Myocyte (in vitro differentiated cells): ENCODE measurements at regions not wholly inside any gene's neighbourhood (a gene's known extent, or its start where the extent isn't known, plus 50 kb on each side); places are given as distances from the start of the nearest gene placed in this dataset.
"Not testable (repeated sequence)": the region's sequence is repeated elsewhere in the genome, so short reads cannot be mapped to it uniquely, and the experiment has no call there.

Experiments
- DNase-seq: peaks from one replicate; pipeline ENCODE4 v3.0.0-alpha.2; 2012; ENCODE audit warnings: low read depth

DNA sequence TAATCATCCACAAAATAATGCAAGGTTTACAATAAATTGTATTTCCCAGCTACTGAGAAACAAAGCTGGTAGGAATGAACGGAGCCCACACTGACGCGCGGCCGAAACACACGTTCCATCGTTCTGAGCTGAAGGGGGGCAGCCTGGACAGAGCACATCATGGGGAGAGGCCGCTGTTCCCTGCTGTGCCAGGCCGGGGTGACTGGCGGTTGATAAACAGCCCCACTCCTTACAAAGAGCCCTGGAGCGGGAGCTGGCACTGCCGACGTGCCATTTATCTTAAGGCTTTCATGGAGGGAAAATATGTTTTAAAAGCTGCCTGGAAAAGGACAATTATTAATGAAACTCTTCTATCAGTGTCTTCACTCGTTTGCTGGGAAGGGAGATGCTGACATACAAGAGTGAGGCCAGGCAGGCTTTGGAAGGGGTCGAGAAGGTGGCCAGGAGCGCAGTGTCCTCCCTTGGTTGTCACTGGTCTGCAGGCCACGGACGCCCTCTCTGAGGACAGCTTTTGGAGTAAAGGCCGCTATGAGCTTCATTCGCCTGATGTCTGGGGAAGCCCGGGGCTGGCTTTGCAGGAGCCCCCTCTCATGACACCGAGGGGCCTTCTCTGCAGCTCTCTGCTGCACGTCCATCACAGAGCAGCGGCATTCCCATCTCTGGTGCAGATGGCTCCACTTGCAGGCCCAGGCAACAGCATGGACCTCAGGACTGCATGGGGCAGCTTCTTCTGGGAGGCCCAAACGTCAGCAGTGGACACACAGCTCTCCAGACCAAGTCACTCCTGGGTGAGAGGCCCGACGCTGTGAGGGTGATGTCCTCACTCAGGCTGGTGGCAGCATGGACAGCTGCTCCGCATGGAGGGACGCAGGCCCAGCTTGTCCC, 355.3 kb upstream of the SFSWAP start:
- DNase-seq: no peak

GRCh38 chr12:131356485-131357184, 354.3 kb upstream of the SFSWAP start:
- no peak for DNase-seq

GRCh38 chr12:131357185-131357747, 353.6 kb upstream of the SFSWAP start:
- DNase-seq: no peak

GRCh38 chr12:131357920-131358319, 353.0 kb upstream of the SFSWAP start:
- no peak for DNase-seq

DNA sequence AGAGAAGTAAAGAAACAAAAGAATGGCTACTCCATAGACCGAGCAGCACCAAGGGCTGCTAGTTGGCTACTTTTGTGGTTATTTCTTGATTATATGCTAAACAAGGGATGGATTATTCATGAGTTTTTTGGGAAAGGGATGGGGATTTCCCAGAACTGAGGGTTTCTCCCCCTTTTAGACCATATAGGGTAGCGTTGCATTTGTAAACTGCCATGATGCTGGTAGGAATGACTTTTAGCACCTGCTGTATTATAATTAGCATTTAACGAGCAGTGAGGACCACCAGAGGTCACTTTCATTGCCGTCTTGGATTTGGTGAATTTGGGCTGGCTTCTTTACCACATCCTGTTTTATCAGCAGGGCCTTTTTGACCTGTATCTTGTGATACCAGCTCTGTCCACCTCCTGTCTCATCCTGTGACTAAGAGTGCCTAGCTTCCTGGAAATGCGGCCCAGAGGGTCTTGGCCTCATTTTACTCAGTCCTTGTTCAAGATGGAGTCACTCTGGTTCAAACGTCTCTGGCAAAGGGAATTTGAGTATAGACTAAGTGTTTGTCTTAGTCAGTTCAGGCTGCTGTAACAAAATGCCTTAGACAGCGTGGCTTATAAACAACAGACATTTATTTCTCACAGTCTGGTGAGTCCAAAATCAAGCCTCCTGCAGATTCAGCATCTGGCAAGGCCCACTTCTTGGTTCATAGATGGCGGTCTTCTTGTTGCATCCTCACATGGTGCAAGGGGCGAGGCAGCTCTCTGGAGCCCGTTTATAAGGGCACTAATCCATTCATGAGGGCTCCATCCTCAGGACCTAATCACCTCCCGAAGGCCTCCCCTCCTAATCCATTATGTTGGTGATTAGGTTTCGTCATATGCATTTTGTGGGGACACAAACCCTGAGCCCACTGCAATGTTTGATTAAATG, 348.3 kb upstream of the SFSWAP start:
- no peak for DNase-seq

DNA sequence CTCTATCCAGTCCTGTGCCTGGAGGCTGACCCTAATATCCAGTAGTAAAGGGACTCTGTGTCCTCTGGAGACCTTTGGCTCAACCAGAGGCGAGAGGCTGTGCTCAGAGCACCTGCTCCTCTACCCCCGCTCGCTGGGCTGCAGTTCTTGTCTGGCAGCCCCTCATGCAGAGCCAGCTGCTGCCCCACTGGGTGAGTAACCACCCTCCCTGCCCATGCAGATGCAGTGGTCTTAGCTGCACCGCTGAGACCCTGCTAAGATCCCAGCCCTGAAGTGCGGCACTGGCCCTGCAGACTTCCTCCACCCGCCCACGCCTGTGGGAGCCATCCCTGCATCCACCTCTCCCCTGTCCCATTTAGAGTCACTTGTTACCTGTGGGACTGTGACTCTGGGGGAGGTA, 347.5 kb upstream of the SFSWAP start:
- DNase-seq: no peak

- DNase-seq: no peak
These were observed 346.9 kb upstream of the SFSWAP start for GRCh38 chr12:131363841-131364495.

DNA sequence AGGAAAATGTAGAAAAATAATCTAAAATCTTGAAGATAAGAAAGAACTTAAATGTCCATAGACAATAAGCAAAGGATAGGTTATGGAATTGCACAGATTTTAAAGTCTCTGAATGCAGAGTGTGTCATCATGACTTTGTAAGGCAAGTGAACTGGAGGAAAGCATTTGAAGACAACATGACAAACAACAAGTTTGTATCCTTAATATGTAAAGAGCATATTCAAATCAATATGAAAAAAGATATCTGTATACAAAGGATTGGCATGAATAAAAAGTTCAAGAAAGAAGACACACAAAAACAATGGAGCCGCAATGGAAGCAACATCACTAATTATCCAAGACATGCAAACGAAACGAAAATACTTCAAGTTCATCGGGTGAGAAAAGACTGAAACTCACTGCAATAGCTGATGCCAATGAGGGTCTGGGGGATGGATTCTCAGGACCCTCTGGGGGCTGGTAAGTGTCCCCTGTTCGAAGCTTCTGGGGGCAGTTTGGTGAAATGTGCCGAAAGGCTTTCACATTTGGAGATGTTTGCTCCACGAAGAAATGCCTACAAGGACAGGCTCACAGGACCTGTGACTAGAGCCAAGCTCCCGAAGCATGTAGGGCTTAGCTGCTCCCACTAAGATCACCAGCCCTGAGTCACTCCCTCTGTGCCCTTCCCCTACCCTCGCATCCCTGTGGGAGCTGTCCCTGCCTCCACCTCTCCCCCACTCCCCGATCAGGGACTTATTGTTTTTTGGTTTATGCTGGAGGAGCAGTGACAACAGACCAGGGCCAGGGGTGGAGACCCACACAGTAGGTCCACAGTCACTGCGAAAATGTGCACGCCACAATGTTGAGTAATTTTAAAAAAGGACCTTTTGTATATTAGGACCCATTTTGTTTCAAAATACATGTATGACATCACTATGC, 345.7 kb upstream of the SFSWAP start:
- no peak for DNase-seq

DNA sequence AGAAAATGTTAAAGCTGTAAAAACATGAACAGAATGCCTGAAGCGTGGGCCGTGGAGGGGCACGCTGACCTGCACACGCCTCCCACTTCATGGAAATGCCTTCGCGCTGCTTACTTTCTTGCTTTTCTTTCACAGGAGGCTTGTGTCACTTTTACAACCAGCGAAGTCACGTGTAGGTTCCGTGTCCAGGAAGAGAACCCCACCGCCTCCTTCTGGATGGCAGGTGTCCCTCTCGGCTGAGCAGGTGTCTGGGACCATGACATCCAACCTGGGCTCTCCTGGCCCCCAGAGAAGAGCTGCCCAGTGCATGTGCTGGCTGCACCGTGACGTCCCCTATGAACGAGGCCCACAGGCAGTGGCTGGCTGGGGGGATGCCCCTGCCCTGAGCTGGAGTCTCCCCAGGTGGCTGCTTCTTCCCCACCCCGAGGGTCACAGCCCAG, 345.0 kb upstream of the SFSWAP start:
- no peak for DNase-seq

GRCh38 chr12:131366261-131366871, 344.5 kb upstream of the SFSWAP start:
- no peak for DNase-seq

- DNase-seq: not testable (repeated sequence)
These were observed 343.6 kb upstream of the SFSWAP start for GRCh38 chr12:131367067-131367982.

- DNase-seq: no peak
These were observed 342.8 kb upstream of the SFSWAP start for GRCh38 chr12:131367983-131368667.

DNA sequence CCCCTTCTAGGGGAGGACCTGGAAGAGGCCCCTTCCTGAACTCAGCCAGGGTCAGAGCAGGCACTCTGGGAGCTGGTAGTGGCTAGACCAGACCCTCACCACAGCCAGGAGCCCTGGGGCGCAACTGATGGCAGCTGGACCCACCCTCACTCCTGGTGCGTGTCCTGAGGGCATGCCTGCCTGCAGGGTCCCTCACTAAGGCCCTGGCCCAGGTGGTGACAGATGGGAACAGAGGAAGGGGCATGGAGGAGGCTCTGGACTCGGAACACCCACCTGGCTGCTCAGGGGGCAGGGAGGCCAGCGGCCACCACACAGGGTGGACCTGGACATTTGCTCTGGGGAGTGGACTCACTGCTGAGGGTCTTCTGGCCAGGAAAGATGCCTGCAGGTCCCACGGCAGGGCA, 342.2 kb upstream of the SFSWAP start:
- no peak for DNase-seq

- DNase-seq: no peak
These were observed 341.6 kb upstream of the SFSWAP start for GRCh38 chr12:131369094-131369845.

DNA sequence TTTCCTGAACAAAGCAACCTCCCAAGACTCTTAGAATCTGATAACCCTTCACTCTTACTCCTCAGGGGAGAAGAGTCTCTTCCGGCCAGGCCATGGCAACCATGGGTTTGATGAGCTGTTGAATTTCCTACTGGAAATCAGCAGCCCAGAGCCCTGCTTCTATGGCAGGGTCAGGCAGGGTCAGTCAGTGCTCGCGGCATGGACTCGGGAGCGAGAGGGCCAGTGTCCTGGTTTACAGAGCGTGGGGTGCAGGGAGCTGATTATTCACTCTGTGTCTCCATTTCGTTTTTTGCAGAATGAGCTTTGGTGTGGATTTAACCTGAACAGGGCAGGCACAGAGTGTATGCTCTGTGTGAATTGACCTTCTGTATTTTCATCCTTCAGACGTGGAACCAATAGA, 340.6 kb upstream of the SFSWAP start:
- no peak for DNase-seq

DNA sequence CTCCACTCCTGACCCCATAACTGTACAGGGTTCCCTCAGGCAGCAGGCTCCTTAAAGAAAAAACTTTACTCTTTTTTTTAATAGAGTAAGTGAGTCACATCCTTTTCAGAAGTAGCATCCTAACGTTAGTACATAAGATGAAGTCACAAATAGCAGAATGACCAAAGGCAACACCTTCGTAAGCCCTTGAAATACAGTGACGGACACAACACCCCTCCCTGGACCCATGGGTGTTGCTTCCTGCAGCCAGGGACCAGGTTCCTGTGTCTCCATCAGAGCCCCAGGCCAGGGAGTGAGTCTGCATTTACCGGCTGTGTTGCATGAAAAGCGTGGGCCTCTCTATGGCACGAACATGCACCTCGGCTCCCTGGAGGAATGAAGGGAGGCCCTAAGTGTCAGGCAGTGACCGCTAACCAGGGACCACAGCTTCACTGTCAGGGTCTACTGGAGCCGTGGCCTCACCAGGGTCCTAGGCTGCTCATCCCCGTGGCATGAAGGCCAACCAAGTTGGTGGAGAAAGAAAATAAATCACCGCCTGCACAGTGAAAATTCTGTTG, 340.0 kb upstream of the SFSWAP start:
- DNase-seq: no peak
